ENCODE measurements at regions not wholly inside any gene's neighbourhood (a gene's known extent, or its start where the extent isn't known, plus 50 kb on each side); places are given as distances from the start of the nearest gene placed in this dataset.

DNA sequence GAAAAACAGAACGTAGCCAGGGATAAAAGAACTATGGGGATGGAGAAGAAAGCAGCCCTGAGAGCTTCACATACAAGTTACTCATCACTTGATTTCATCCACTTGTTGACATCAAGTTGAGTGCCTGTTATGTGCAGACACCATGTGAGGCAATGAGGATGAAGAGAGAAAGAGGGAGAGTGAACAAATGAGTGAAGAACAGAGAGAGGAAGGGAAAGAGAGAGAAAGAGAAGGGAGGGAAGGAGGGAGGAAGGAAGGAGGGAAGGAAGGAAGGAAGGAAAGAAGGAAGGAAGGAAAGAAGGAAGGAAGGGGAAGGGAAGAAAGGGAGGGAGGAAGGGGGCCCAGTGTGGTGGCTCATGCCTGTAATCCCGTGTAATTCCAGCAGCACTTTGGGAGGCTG is 72.3 kb upstream of the SMAD3 start:
- ChIA-PET POLR2A (no interaction called here), CTCF (interaction anchor here (1.1 kb wide), 1 partner anchor 726 kb away, joined by 3 read pairs; no protein-coding TSS in a partner anchor), SMC1A (ENCODE audit: uncharacterized antibody, unreplicated experiment) (no interaction called here), RAD21 (ENCODE audit: unreplicated experiment) (no interaction called here)
- Histone ChIP-seq H3K9me3 (replicated peaks; ENCODE audit: control insufficient read depth, insufficient read depth, low read length) (no peaks in the 10 kb centered on the region; the same call in 1 of the 3 replicates), H3K27me3 (replicated peaks in 1 of 2; ENCODE audit: control insufficient read depth in 2 of 2, insufficient read depth in 2 of 2, low read length in 1 of 2) (no peaks in the 10 kb centered on the region; a peak in 1 of 4 replicates), H3K9ac (ENCODE audit: control insufficient read depth, insufficient read depth, low read length) (no peak overlapping the region), H4K20me1 (ENCODE audit: control insufficient read depth, insufficient read depth) (no peaks in the 10 kb centered on the region), H3K4me3 (no peak overlapping the region), H2AFZ (ENCODE audit: control insufficient read depth, low read depth, low read length) (no peak overlapping the region), H3K79me2 (ENCODE audit: control insufficient read depth, insufficient read depth, low read length) (no peaks in the 10 kb centered on the region), H3K36me3 (ENCODE audit: control insufficient read depth in 2 of 2, insufficient read depth in 2 of 2, low read length in 1 of 2) (no peaks in the 10 kb centered on the region), H3K4me2 (ENCODE audit: control insufficient read depth, insufficient read depth) (no peak overlapping the region), H3K4me1 (ENCODE audit: control insufficient read depth, insufficient read depth, low read length) (no peaks in the 10 kb centered on the region), H3K27ac (ENCODE audit: control insufficient read depth, insufficient read depth) (no peak overlapping the region)
- FAIRE-seq (no peak), ATAC-seq (no peak), DNase-seq (ENCODE audit: low read depth, low spot score) (no peak)
- intact Hi-C loops (cut with micrococcal nuclease; ENCODE audit: unreplicated experiment), result no loop called here
- no TSS peak for BruUV-seq (replicated peaks)
- WGBS (ENCODE audit: insufficient coverage, insufficient replicate concordance, low lambda C conversion rate, missing lambda C conversion rate), result 78% methylated on average over 2 of the region's 2 CpGs
- in situ Hi-C loops (cut with MboI), result no loop called here
- TF ChIP-seq MTA2 (IDR thresholded peaks at IDR 0.05; ENCODE audit: low read depth), result no peak
- TF ChIP-seq KLF5 (IDR thresholded peaks at IDR 0.05; ENCODE audit: partially characterized antibody), result no peak
- no peak for TF ChIP-seq ESRRA (IDR thresholded peaks at IDR 0.05; ENCODE audit: low read length)
- no peak for TF ChIP-seq ZNF687 (IDR thresholded peaks at IDR 0.05)
- no peak for TF ChIP-seq KDM1A (IDR thresholded peaks at IDR 0.05; ENCODE audit: borderline replicate concordance)
- no peak for TF ChIP-seq CHD4 (IDR thresholded peaks at IDR 0.05)
- TF ChIP-seq NKRF (conservative IDR thresholded peaks at IDR 0.05), result no peak
